K562 (cell line): ENCODE measurements at regions not wholly inside any gene's neighbourhood (a gene's known extent, or its start where the extent isn't known, plus 50 kb on each side); places are given as distances from the start of the nearest gene placed in this dataset.

ENCODE experiments used
- GABPB1 ChIP-seq: sonication (generic); formaldehyde crosslinking; IDR thresholded peaks from 2 replicates; pipeline ENCODE4 v1.8.0; 2022; ENCODE audit warnings: mild to moderate bottlenecking, missing genetic modification reagents
- GABPB2 ChIP-seq: fragments of 250-450 bp; sonication (Bioruptor Pico); conservative IDR thresholded peaks from 2 replicates; pipeline ENCODE4 v1.5.1; 2021; ENCODE audit warnings: mild to moderate bottlenecking
- HOXB6 ChIP-seq: fragments of 250-450 bp; sonication (Bioruptor Pico); IDR thresholded peaks from 2 replicates; pipeline ENCODE4 v1.5.1; 2022; ENCODE audit warnings: mild to moderate bottlenecking, borderline replicate concordance
- MAFK ChIP-seq: IDR thresholded peaks from 2 replicates; pipeline ENCODE4 v1.6.1; 2011; ENCODE audit warnings: low read length, improper control_type of control experiment
- NFYB ChIP-seq: IDR thresholded peaks from 2 replicates; pipeline ENCODE4 v1.6.1; 2011; ENCODE audit warnings: mild to moderate bottlenecking, moderate library complexity; ENCODE audit not compliant: insufficient read length; ENCODE audit errors: extremely low read depth
- PHB ChIP-seq: fragments of 250-450 bp; sonication (Bioruptor Pico); IDR thresholded peaks from 2 replicates; pipeline ENCODE4 v1.5.0; 2021
- PRPF4 ChIP-seq: fragments of 200-400 bp; formaldehyde crosslinking; IDR thresholded peaks from one replicate; pipeline ENCODE4 v1.6.1; 2017; ENCODE audit warnings: low read length, low read depth, mild to moderate bottlenecking; ENCODE audit not compliant: insufficient read depth, poor library complexity, severe bottlenecking
- RHOXF2B ChIP-seq: fragments of 250-450 bp; sonication (Bioruptor Pico); conservative IDR thresholded peaks from 2 replicates; pipeline ENCODE4 v1.5.1; 2021
- TBL1XR1 ChIP-seq, 2 experiments: IDR thresholded peaks; 2 replicates each; pipeline ENCODE4 v1.6.1; 2012; ENCODE audit warnings: improper control_type of control experiment in 2 of 2, low read length in 2 of 2, mild to moderate bottlenecking in 1 of 2
- ZBTB33 ChIP-seq: sonication (generic); formaldehyde crosslinking; IDR thresholded peaks from 2 replicates; pipeline ENCODE4 v1.8.1; 2023; ENCODE audit warnings: mild to moderate bottlenecking, missing genetic modification reagents
- ZBTB43 ChIP-seq: sonication (generic); formaldehyde crosslinking; IDR thresholded peaks from 2 replicates; pipeline ENCODE4 v1.8.0; 2023; ENCODE audit warnings: mild to moderate bottlenecking, missing genetic modification reagents
- ZBTB49 ChIP-seq: sonication (generic); formaldehyde crosslinking; IDR thresholded peaks from 2 replicates; pipeline ENCODE4 v1.8.0; 2022; ENCODE audit warnings: missing genetic modification reagents, mild to moderate bottlenecking, borderline replicate concordance
- ZNF764 ChIP-seq: fragments of 250-450 bp; sonication (Bioruptor Pico); IDR thresholded peaks from 2 replicates; pipeline ENCODE4 v1.4.0; 2020; ENCODE audit warnings: low read depth, mild to moderate bottlenecking, moderate library complexity

- TF ChIP-seq ZBTB49 (CRISPR knock-in tag) = no peak
- TF ChIP-seq GABPB1 (CRISPR knock-in tag) = no peak
- no peak for TF ChIP-seq TBL1XR1 (IDR thresholded peaks at IDR 0.05; ENCODE audit: low read length in 2 of 2)
- TF ChIP-seq ZNF764 (CRISPR knock-in tag) = no peak
- no peak for TF ChIP-seq RHOXF2B
- no peak for TF ChIP-seq ZBTB33
- no peak for TF ChIP-seq GABPB2 (CRISPR knock-in tag)
- no peak for TF ChIP-seq PHB (CRISPR knock-in tag)
- TF ChIP-seq PRPF4 = no peak
- no peak for TF ChIP-seq HOXB6 (CRISPR knock-in tag)
- TF ChIP-seq ZBTB43 (CRISPR knock-in tag) = no peak
- TF ChIP-seq NFYB = no peak
- TF ChIP-seq MAFK = no peak
Observed at GRCh38 chr20:11020712-11021111, 346.9 kb upstream of the JAG1 start (continued).
